PC-3 (cell line): ENCODE measurements at regions not wholly inside any gene's neighbourhood (a gene's known extent, or its start where the extent isn't known, plus 50 kb on each side); places are given as distances from the start of the nearest gene placed in this dataset.

Source experiments
- ATAC-seq: fragments of 200-7000 bp; cut with Tn5 transposase; 2 replicates; pipeline ENCODE4 v1.9.1; 2020; ENCODE audit warnings: mild to moderate bottlenecking, moderate library complexity
- BruUV-seq: library from RNA; stranded (reverse); fragments of 400-500 nt; replicated peaks from 2 replicates; lab custom pipeline; 2021; lab: Mats Ljungman, UMichigan
- CTCF ChIA-PET: fragments of 300-600 bp; sonication (Branson Sonifier 250); formaldehyde crosslinking; loops from one replicate; lab custom pipeline; 2022; ENCODE audit warnings: antibody characterized with exemption; lab: Charles Lee
- POLR2A ChIA-PET: fragments of 300-600 bp; sonication (Branson Sonifier 250); formaldehyde crosslinking; loops from one replicate; lab custom pipeline; 2022; ENCODE audit warnings: antibody characterized with exemption; ENCODE audit not compliant: unreplicated experiment; lab: Charles Lee
- DNase-seq: peaks from one replicate; pipeline ENCODE4 v3.0.0-alpha.2; 2015
- H2AFZ ChIP-seq: fragments of 300-600 bp; sonication (generic); 2 replicates; pipeline ENCODE4 v1.6.0; 2016; ENCODE audit warnings: antibody characterized with exemption, low read length
- H3F3A ChIP-seq: fragments of 300-600 bp; sonication (generic); one replicate; pipeline ENCODE4 v1.6.0; 2017; ENCODE audit warnings: antibody characterized with exemption, low read length, control low read depth, mild to moderate bottlenecking; ENCODE audit not compliant: unreplicated experiment
- H3K27ac ChIP-seq: fragments of 300-600 bp; sonication (generic); 2 replicates; pipeline ENCODE4 v1.5.1; 2016; ENCODE audit warnings: mild to moderate bottlenecking, low read length
- H3K27me3 ChIP-seq: fragments of 300-600 bp; sonication (generic); 2 replicates; pipeline ENCODE4 v1.6.1; 2016; ENCODE audit warnings: low read length, mixed read lengths
- H3K36me3 ChIP-seq: fragments of 300-600 bp; sonication (generic); 2 replicates; pipeline ENCODE4 v1.6.1; 2016; ENCODE audit warnings: low read depth, mixed run types, low read length, mixed read lengths
- H3K4me1 ChIP-seq: fragments of 300-600 bp; sonication (generic); 2 replicates; pipeline ENCODE4 v1.5.1; 2016; ENCODE audit warnings: low read length; ENCODE audit not compliant: insufficient read depth
- H3K4me2 ChIP-seq: fragments of 300-600 bp; sonication (generic); 2 replicates; pipeline ENCODE4 v1.6.0; 2016; ENCODE audit warnings: low read length
- H3K4me3 ChIP-seq: fragments of 300-600 bp; sonication (generic); 2 replicates; pipeline ENCODE4 v1.5.1; 2016; ENCODE audit warnings: mild to moderate bottlenecking, low read length, mixed read lengths
- H3K79me2 ChIP-seq: fragments of 300-600 bp; sonication (generic); 2 replicates; pipeline ENCODE4 v1.6.1; 2017; ENCODE audit warnings: low read length, mixed read lengths
- H3K9ac ChIP-seq: fragments of 300-600 bp; sonication (generic); 2 replicates; pipeline ENCODE4 v1.6.0; 2016; ENCODE audit warnings: mild to moderate bottlenecking, low read length
- H3K9me2 ChIP-seq: fragments of 300-600 bp; sonication (generic); replicated peaks from 2 replicates; pipeline ENCODE4 v1.6.1; 2016; ENCODE audit warnings: mixed run types, low read length, mixed read lengths
- H3K9me3 ChIP-seq: fragments of 300-600 bp; sonication (generic); 2 replicates; pipeline ENCODE4 v1.6.1; 2016; ENCODE audit warnings: low read length, mixed read lengths
- H4K20me1 ChIP-seq: fragments of 300-600 bp; sonication (generic); 2 replicates; pipeline ENCODE4 v1.6.1; 2016; ENCODE audit warnings: low read length, mixed read lengths
- CTCF ChIP-seq: fragments of 300-600 bp; sonication (generic); conservative IDR thresholded peaks from 2 replicates; pipeline ENCODE4 v1.5.1; 2017; ENCODE audit warnings: antibody characterized with exemption, low read depth, mild to moderate bottlenecking, low read length
- EZH2 ChIP-seq: fragments of 300-600 bp; sonication (generic); IDR thresholded peaks from one replicate; pipeline ENCODE4 v1.6.1; 2017; ENCODE audit warnings: antibody characterized with exemption, mild to moderate bottlenecking, low read length; ENCODE audit not compliant: unreplicated experiment
- EZH2phosphoT487 ChIP-seq: fragments of 300-600 bp; sonication (generic); IDR thresholded peaks from 2 replicates; pipeline ENCODE4 v1.6.1; 2018; ENCODE audit warnings: mild to moderate bottlenecking, antibody characterized with exemption, low read length, borderline replicate concordance
- intact Hi-C: fragments of 100-400 bp; cut with micrococcal nuclease; formaldehyde crosslinking; loops from 2 replicates; pipeline ENCODE4 v1.9.0; 2023

- DNase-seq: peak; percentile 40
- TF ChIP-seq EZH2 (no peak), EZH2phosphoT487 (no peak), CTCF (no peak)
Measured at GRCh38 chr14:46378248-46378647, 273.3 kb downstream of the RPL10L start.

GRCh38 chr14:46377305-46377704, 274.3 kb downstream of the RPL10L start:
- H3K27ac ChIP-seq: no peak overlapping the region
- no TSS peak for BruUV-seq
- POLR2A ChIA-PET: no interaction called here
- no peaks in the 10 kb centered on the region for H3K27me3 ChIP-seq
- no peak overlapping the region for H3K4me2 ChIP-seq
- no peak for DNase-seq
- no peaks in the 10 kb centered on the region for H3K79me2 ChIP-seq
- no peak overlapping the region for H3K9ac ChIP-seq
- H3K4me3 ChIP-seq: no peak overlapping the region
- no peaks in the 10 kb centered on the region for H4K20me1 ChIP-seq
- ATAC-seq: no peak
- H2AFZ ChIP-seq: no peak overlapping the region
- H3K36me3 ChIP-seq: no peaks in the 10 kb centered on the region
- H3F3A ChIP-seq: no peaks in the 10 kb centered on the region
- H3K4me1 ChIP-seq: no peaks in the 10 kb centered on the region
- CTCF ChIA-PET: no interaction called here
- TF ChIP-seq EZH2phosphoT487 (no peak), EZH2 (no peak), CTCF (no peak)
- H3K9me3 ChIP-seq: no peaks in the 10 kb centered on the region
- H3K9me2 ChIP-seq: no peaks in the 10 kb centered on the region
- intact Hi-C loops: no loop called here

More at GRCh38 chr14:46378248-46378647, 273.3 kb downstream of the RPL10L start:
- H2AFZ ChIP-seq: no peak overlapping the region
- no peak overlapping the region for H3K4me2 ChIP-seq
- no TSS peak for BruUV-seq
- H3K79me2 ChIP-seq: no peaks in the 10 kb centered on the region
- no peaks in the 10 kb centered on the region for H3K27me3 ChIP-seq
- no peaks in the 10 kb centered on the region for H3K9me3 ChIP-seq
- intact Hi-C loops: no loop called here
- no peak; the same call in 1 of the 2 replicates for ATAC-seq
- H3K27ac ChIP-seq: no peak overlapping the region
- POLR2A ChIA-PET: no interaction called here
- H3K9me2 ChIP-seq: no peaks in the 10 kb centered on the region
- CTCF ChIA-PET: no interaction called here
- H3K9ac ChIP-seq: no peak overlapping the region
- no peak overlapping the region for H3K4me3 ChIP-seq
- H4K20me1 ChIP-seq: no peaks in the 10 kb centered on the region
- H3K36me3 ChIP-seq: no peaks in the 10 kb centered on the region
- no peaks in the 10 kb centered on the region for H3K4me1 ChIP-seq
- no peaks in the 10 kb centered on the region for H3F3A ChIP-seq

GRCh38 chr14:46369391-46369790, 282.2 kb downstream of the RPL10L start:
- Histone ChIP-seq H3F3A (no peaks in the 10 kb centered on the region), H2AFZ (no peak overlapping the region), H4K20me1 (no peaks in the 10 kb centered on the region), H3K4me1 (no peaks in the 10 kb centered on the region), H3K27me3 (no peaks in the 10 kb centered on the region), H3K9ac (no peak overlapping the region), H3K4me3 (no peak overlapping the region), H3K79me2 (no peaks in the 10 kb centered on the region), H3K9me3 (no peaks in the 10 kb centered on the region), H3K4me2 (no peak overlapping the region), H3K27ac (no peak overlapping the region), H3K9me2 (no peaks in the 10 kb centered on the region), H3K36me3 (no peaks in the 10 kb centered on the region)
- ATAC-seq (no peak), DNase-seq (no peak)
- intact Hi-C loops: no loop called here
- POLR2A ChIA-PET: no interaction called here
- TF ChIP-seq EZH2phosphoT487 (no peak), EZH2 (no peak), CTCF (no peak)
- CTCF ChIA-PET: no interaction called here
- no TSS peak for BruUV-seq
